HG03558 (cell line): ENCODE measurements at regions not wholly inside any gene's neighbourhood (a gene's known extent, or its start where the extent isn't known, plus 50 kb on each side); places are given as distances from the start of the nearest gene placed in this dataset.

ENCODE experiments used
- ATAC-seq: cut with Tn5 transposase; IDR thresholded peaks from one replicate; pipeline ENCODE4 v1.9.1; 2021; ENCODE audit warnings: moderate number of reproducible peaks; ENCODE audit not compliant: unreplicated experiment; ENCODE audit errors: extremely low read depth

GRCh38 chr7:55641811-55642210 lies 69.5 kb upstream of the VOPP1 start:
- ATAC-seq = peak; percentile 77

- ATAC-seq = peak; percentile 74
Observed at GRCh38 chr7:55641273-55641691, 69.0 kb upstream of the VOPP1 start.

GRCh38 chr7:55639640-55640039 lies 67.3 kb upstream of the VOPP1 start:
- no peak for ATAC-seq

GRCh38 chr7:55629051-55629677 lies 56.9 kb upstream of the VOPP1 start:
- no peak for ATAC-seq

GRCh38 chr7:55624813-55625212 lies 52.5 kb upstream of the VOPP1 start:
- no peak for ATAC-seq

GRCh38 chr7:55623617-55624016 lies 51.3 kb upstream of the VOPP1 start:
- ATAC-seq = no peak

GRCh38 chr7:55622241-55622640 lies 49.9 kb upstream of the VOPP1 start:
- no peak for ATAC-seq
